Stomach (tissue), 4 donors: ENCODE measurements at regions not wholly inside any gene's neighbourhood (a gene's known extent, or its start where the extent isn't known, plus 50 kb on each side); places are given as distances from the start of the nearest gene placed in this dataset.
"Not testable (repeated sequence)": the region's sequence is repeated elsewhere in the genome, so short reads cannot be mapped to it uniquely, and the experiment has no call there.

Experiments
- POLR2A ChIP-seq, 4 donors: fragments of 450-650 bp; IDR thresholded peaks; one replicate each; pipeline ENCODE4 v1.6.1; 2016; ENCODE audit warnings: antibody characterized with exemption in 4 of 4, control low read depth in 2 of 4, mild to moderate bottlenecking in 1 of 4, moderate library complexity in 1 of 4
- TF ChIP-seq, protein P1 (sequence below), 7 experiments: fragments of 450-650 bp in 4 of 7; fragments of 200-600 bp in 3 of 7; sonication (generic) in 3 of 7; IDR thresholded peaks; one replicate each; pipeline ENCODE4 v1.5.1; 2016 to 2019; ENCODE audit warnings: antibody characterized with exemption in 7 of 7, control low read depth in 2 of 7, mild to moderate bottlenecking in 1 of 7

GRCh38 chr4:99733455-99733854 lies 75.8 kb upstream of the C4orf54 start:
- TF ChIP-seq, protein P1, sequence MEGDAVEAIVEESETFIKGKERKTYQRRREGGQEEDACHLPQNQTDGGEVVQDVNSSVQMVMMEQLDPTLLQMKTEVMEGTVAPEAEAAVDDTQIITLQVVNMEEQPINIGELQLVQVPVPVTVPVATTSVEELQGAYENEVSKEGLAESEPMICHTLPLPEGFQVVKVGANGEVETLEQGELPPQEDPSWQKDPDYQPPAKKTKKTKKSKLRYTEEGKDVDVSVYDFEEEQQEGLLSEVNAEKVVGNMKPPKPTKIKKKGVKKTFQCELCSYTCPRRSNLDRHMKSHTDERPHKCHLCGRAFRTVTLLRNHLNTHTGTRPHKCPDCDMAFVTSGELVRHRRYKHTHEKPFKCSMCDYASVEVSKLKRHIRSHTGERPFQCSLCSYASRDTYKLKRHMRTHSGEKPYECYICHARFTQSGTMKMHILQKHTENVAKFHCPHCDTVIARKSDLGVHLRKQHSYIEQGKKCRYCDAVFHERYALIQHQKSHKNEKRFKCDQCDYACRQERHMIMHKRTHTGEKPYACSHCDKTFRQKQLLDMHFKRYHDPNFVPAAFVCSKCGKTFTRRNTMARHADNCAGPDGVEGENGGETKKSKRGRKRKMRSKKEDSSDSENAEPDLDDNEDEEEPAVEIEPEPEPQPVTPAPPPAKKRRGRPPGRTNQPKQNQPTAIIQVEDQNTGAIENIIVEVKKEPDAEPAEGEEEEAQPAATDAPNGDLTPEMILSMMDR (IDR thresholded peaks at IDR 0.05) = not testable (repeated sequence)
- not testable (repeated sequence) for TF ChIP-seq POLR2A (IDR thresholded peaks at IDR 0.05)
